Chondrocyte (in vitro differentiated cells): ENCODE measurements at regions not wholly inside any gene's neighbourhood (a gene's known extent, or its start where the extent isn't known, plus 50 kb on each side); places are given as distances from the start of the nearest gene placed in this dataset.

ENCODE experiments used
- DNase-seq: peaks from one replicate; pipeline ENCODE4 v3.0.0; 2021; ENCODE audit warnings: mixed read lengths, low spot score
- H3K27ac Mint-ChIP-seq: one replicate; pipeline ENCODE4 v1.8.0; 2021; ENCODE audit warnings: mild to moderate bottlenecking, moderate library complexity, mixed read lengths; ENCODE audit not compliant: unreplicated experiment
- H3K27me3 Mint-ChIP-seq: 2 replicates; pipeline ENCODE4 v1.8.0; 2021; ENCODE audit warnings: low read depth, mixed read lengths
- H3K36me3 Mint-ChIP-seq: 2 replicates; pipeline ENCODE4 v1.8.0; 2021; ENCODE audit warnings: low read depth, mixed read lengths
- H3K4me1 Mint-ChIP-seq: 2 replicates; pipeline ENCODE4 v1.8.0; 2021; ENCODE audit warnings: low read depth, mild to moderate bottlenecking, mixed read lengths
- H3K4me3 Mint-ChIP-seq: one replicate; pipeline ENCODE4 v1.8.0; 2021; ENCODE audit warnings: mild to moderate bottlenecking, moderate library complexity, mixed read lengths; ENCODE audit not compliant: unreplicated experiment
- H3K9me3 Mint-ChIP-seq: 2 replicates; pipeline ENCODE4 v1.8.0; 2021; ENCODE audit warnings: low read depth, mixed read lengths
- CTCF ChIP-seq: fragments of 200-600 bp; sonication (generic); IDR thresholded peaks from 2 replicates; pipeline ENCODE4 v1.5.0; 2021; ENCODE audit warnings: antibody characterized with exemption, mild to moderate bottlenecking, moderate library complexity

GRCh38 chr13:18993884-18994660 is 187.6 kb downstream of the TUBA3C start:
- H3K9me3 Mint-ChIP-seq: peaks cover 77% of the 10 kb centered on the region
- H3K4me3 Mint-ChIP-seq: no peak overlapping the region

GRCh38 chr13:18992791-18993190 is 188.8 kb downstream of the TUBA3C start:
- TF ChIP-seq CTCF: no peak
- no peak overlapping the region for H3K4me3 Mint-ChIP-seq
- H3K27ac Mint-ChIP-seq: no peak overlapping the region
- H3K4me1 Mint-ChIP-seq: no peaks in the 10 kb centered on the region
- peaks cover 2% of the 10 kb centered on the region for H3K36me3 Mint-ChIP-seq
- H3K9me3 Mint-ChIP-seq: peaks cover 80% of the 10 kb centered on the region
- H3K27me3 Mint-ChIP-seq: no peaks in the 10 kb centered on the region
- DNase-seq: no peak

More at GRCh38 chr13:18993884-18994660, 187.6 kb downstream of the TUBA3C start:
- Mint-ChIP-seq H3K36me3 (peaks cover 2% of the 10 kb centered on the region), H3K27me3 (no peaks in the 10 kb centered on the region), H3K4me1 (no peaks in the 10 kb centered on the region), H3K27ac (no peak overlapping the region)
- DNase-seq: no peak
- TF ChIP-seq CTCF: no peak

GRCh38 chr13:18991060-18991459 is 190.6 kb downstream of the TUBA3C start:
- Mint-ChIP-seq H3K27me3 (no peaks in the 10 kb centered on the region), H3K4me3 (no peak overlapping the region), H3K27ac (no peak overlapping the region), H3K36me3 (peaks cover 2% of the 10 kb centered on the region), H3K4me1 (no peaks in the 10 kb centered on the region), H3K9me3 (peaks cover 79% of the 10 kb centered on the region)
- DNase-seq: no peak
- no peak for TF ChIP-seq CTCF

GRCh38 chr13:18978447-18978846 is 203.2 kb downstream of the TUBA3C start:
- TF ChIP-seq CTCF: no peak
- Mint-ChIP-seq H3K4me3 (no peak overlapping the region), H3K9me3 (peaks cover 59% of the 10 kb centered on the region), H3K27ac (no peak overlapping the region), H3K36me3 (no peaks in the 10 kb centered on the region), H3K27me3 (no peaks in the 10 kb centered on the region), H3K4me1 (no peaks in the 10 kb centered on the region)
- DNase-seq: no peak

GRCh38 chr13:18977857-18978256 is 203.8 kb downstream of the TUBA3C start:
- H3K4me3 Mint-ChIP-seq: no peak overlapping the region
- H3K9me3 Mint-ChIP-seq: peaks cover 58% of the 10 kb centered on the region
- H3K4me1 Mint-ChIP-seq: no peaks in the 10 kb centered on the region
- H3K36me3 Mint-ChIP-seq: no peaks in the 10 kb centered on the region
- H3K27ac Mint-ChIP-seq: no peak overlapping the region
- H3K27me3 Mint-ChIP-seq: no peaks in the 10 kb centered on the region
- no peak for TF ChIP-seq CTCF
- no peak for DNase-seq
